HK-2 (cell line): ENCODE measurements at regions not wholly inside any gene's neighbourhood (a gene's known extent, or its start where the extent isn't known, plus 50 kb on each side); places are given as distances from the start of the nearest gene placed in this dataset.
"Not testable (repeated sequence)": the region's sequence is repeated elsewhere in the genome, so short reads cannot be mapped to it uniquely, and the experiment has no call there.

Source experiments
- DNase-seq: peaks from one replicate; pipeline ENCODE4 v3.0.0-alpha.2; 2018; ENCODE audit not compliant: unreplicated experiment

DNA sequence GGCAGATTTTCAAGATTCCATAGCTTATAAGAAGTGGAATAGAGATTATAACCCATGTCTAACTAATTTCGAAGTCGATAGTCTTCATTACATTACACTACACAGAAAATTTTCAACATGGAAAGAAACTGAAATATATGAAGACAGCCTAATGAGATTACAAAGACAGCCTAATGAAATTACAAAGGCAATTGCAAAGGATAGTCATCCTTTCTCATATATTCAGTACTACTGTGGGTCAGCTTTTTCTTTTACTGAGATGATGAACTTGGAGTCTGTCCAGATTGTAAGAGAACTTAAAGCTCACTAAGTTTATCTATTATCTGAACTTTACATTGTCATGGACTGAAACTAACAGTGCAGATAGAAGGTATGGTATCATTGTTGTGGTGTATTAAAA lies 304.4 kb upstream of the MBL2 start:
- no peak for DNase-seq

DNA sequence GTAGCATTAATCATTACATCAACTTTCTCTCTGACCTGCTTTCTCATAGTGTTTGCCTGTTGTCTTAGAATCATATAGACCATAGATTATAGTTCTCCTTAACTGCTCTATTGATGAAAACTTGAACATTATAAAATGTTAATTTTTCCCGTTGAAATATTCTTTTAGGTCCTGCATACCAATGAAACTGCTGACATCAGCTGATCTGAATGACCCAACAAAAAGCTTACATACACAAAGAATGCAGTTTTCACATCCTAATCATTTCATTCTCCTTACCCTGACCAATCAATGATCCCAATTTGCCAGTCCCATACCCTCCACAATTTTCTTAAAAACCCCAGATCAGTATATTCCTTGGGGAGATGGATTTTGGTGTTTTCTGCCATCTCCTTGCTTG lies 302.9 kb upstream of the MBL2 start:
- DNase-seq, result no peak

DNA sequence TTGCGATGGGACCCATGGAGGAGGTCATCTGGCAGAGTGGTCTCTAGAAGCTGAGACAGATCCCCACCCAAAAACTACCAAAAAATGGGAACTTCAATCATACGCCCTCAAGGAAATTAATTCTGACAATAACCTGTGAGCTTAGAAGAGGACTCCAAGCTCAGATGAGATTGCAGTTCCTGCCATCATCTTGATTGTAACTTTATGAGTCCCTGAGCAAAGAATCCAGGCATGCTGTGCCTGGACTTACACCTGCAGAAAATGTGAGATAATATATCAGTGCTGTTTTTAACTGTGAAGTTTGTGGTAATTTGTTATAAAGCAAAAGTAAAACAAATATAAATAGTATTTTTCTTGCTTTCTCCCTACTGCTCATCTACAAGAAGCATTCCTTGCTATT lies 299.6 kb upstream of the MBL2 start:
- no peak for DNase-seq

DNA sequence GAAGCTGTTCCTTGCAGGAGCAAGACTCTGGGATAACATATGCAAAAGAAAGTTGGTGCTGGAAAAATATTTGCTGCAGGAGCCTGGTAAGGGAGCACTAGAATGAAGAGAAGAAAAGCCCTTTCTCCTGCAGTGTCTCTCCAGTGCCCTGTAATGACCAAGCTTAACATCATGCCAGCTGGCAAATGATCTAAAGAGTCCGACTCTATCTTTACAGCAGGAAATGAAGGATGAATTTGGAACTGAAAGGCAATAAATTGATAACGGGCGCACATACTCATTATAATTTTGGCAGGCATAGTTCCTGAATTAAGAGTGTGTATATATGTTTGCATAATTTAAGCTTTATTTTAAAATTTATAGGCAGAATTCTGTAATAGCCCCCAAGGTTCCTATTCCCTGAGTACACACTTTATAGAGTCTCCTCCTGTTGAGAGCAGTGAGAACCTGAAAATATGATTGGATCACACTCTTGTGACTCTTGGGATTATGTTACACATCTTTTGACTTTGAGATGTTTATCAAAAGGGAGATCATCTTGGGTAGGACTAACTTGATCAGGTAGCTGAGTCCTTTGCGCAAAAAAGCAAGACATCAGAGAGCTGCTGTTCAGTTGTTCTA lies 299.0 kb upstream of the MBL2 start:
- no peak for DNase-seq

DNA sequence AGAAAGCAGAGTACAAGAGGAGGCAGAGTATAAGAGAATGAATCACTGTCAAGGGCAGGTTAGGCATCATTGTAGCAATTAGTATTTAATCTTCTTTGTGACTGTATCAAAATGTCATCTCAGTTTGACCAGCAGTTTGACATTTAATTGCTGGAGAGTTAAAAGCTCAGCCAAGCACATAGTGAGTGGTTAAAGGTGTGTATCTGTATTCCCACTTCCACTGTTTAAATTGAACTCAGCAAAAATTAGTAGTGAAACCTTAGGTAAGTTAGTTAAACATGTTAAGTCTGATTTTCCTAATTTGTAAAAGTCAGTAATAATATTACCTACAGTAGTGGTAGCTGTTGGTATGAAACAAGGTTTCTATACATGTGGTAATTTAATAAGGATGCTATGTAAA lies 296.4 kb upstream of the MBL2 start:
- no peak for DNase-seq

DNA sequence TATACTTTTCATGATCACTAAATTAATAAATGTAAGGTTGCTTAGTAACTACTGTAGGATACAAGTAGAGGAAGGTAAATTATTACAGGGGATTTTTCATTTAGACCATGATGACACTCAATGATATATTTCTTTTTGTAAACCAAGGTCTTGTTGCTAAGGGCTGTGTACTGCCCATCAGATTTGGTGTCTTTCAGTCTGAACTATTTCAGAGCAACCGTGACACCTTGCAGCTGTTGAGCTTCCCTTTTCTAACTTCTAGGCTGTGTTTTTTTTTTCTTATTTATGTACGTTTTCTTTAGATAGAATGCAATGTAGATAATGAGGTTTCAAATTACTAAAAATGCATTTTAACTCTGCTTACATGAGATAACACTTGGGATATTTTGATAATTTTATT lies 292.0 kb upstream of the MBL2 start:
- DNase-seq, result no peak

DNA sequence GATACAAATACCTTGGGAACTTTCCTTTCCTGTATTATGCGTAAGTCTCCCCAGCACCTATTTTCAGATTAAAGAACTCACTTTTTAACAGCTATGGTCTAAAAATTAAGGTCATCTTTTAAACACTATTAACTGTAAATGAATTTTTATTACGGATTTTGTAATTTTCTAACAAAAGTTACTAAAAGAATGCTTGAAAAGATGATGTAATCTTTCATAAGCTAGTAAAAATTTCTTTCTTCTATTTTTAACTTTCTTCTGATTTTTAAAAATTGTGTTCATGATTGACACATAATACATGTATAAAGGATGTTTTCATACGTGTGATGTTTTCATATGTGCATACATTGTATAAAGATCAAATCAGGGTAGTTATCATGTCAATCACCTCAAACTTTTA lies 291.2 kb upstream of the MBL2 start:
- DNase-seq, result no peak

DNA sequence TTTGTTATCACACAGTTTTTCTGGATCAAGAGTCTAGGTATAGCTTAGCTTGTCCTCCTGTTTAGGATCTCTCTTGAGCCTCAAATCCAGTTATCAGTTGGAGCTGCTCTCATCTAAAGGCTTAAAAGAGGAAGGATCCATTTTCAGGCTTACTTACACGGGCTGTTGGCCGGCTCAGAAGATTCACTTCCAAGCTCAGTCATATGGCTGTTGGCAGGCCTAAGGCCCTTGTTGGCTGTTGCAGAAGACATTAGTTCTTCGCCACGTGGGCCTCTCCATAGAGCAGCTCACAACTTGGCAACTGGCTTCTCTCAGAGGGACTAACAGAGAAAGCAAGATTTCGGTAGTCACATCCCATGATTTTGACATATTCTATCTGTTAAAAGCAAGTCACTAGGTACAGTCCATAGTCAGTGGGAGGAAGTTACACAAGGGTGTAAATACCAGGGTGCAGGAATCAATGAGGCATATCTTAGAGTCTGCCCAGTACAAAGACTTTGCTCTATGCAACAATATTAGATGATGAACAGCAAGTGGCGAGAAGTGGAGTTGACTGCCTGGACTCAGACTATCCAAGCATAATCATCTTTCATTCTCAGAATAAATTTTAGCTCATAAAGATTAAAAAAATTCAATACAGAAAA lies 280.1 kb upstream of the MBL2 start:
- DNase-seq, result no peak

DNA sequence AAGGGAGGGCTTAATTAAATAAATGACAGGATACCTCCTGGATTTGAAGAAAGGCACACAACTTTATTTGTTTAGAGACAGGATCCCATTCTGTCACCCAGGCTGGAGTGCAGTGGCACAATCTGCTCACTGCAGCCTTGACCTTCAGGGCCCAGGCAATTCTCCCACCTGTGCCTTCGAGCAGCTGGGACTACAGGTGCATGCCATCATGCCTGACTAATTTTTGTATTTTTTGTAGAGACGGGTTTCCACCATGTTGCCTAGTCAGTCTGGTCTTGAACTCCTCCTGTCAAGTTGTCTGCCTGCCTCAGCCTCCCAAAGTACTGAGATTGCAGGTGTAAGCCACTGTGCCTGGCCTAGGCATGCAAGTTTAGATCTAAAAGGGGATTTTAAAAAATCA lies 272.7 kb upstream of the MBL2 start:
- DNase-seq, result no peak

DNA sequence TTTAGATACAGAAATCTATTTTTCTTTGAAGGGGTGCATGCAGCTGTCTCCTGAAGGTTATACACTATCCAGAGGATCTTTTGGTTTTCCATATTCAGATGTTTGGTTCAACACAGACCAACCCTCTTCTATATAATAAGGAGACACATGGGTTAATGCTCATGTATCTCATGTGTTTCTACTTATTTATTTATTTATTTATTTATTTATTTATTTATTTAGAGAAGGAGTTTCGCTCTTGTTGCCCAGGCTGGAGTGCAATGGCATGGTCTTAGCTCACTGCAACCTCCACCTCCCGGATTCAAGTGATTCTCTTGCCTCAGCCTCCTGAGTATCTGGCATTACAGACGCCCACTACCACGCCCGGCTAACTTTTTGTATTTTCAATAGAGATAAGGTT lies 263.2 kb upstream of the MBL2 start:
- not testable (repeated sequence) for DNase-seq

DNA sequence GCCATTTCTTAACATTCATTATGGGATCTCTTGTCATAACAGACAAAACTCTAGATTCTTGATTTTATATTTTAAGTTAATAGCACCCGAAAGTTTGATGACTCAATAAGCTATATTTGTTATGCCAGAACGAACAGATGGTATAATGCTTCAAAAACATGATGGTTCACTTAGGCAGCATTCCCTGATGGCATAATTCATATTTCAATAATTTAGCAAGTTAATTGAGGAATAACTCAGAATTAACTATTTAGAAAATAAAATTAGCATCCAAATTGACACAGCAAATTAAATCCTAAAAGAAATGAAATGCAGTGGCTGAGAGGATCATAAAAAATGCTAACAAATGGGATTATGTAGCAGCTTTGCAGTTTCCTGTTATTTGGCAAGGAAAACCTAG lies 260.8 kb upstream of the MBL2 start:
- no peak for DNase-seq

DNA sequence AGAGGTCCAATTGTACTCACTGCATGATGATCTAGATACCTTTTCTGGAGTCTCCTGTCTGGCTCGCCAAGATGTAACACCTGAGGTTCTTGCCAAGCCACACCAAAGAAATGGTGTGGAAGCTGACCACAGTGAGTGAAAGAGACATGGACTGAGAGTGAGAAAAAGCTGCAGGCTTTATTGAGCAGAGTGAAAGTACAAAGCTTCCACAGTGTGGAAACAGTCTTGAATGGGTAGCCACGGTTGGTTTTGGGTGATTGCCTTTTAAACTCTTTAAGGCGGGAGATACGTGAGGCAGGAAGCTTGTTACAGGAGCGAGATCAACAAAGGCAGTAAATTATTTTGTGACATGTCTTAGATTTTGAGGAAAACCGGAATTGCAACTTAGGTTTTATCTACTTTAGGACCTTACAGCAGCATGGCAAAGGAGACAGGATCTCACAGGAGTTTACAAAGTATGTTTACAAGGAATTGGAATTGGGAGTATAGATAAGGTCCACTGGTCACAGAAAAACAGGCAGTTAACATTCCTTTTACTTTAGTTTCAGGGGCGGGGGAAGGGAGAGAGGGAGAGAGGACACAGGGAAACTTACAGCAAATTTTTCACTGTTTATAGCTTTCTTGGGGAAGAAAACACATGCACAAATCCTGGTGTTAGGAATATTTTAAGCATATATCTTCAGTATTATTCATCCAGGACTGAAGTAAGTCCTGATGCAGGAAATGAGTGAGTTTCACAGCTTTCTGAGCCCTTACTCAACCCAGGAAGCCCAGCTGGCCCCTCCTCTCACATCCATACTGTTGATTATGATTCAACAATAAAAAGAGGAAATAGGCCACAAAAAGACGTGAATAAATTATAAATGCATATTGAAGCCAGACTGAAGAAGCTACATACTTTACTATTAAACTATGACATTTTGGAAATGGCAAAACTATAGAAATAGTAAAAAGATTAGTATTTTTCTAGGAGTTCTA lies 257.6 kb upstream of the MBL2 start:
- DNase-seq, result peak; percentile 38

DNA sequence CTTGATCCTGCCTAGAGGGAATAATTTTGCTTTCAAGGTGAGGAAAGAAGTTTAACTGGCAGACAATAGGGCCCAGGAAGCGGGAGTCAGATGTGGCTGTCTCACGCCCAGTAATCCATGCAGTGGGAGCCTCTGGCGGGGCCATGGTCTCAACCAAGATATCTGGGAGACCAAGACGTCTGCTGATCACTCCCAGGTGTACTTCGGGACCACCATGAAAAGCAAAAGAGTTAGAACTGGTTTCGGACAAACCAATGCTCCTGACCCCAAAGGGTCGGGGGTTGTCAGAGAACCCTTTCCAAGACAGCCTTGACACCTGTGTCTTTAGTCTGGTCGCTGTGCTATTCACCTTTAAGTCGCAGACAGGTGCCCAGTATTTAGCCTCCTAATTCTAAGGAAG lies 256.9 kb upstream of the MBL2 start:
- DNase-seq, result no peak

DNA sequence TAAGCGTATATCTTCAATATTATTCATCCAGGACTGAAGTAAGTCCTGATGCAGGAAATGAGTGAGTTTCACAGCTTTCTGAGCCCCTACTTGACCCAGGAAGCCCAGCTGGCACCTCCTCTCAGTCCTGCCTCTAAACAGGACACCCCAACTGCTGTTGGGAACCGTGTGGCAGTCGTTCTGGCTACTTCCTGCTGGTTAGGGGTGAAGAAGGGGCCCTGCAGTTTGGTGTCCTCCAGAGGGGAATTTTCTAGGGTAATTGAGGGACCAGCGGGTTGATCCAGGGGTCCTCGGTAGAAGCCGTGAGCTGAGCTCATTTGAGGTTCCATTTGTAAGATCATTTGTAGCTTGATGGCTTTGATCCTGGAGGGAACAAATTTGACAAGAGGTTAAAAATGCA lies 253.2 kb upstream of the MBL2 start:
- DNase-seq, result not testable (repeated sequence)

DNA sequence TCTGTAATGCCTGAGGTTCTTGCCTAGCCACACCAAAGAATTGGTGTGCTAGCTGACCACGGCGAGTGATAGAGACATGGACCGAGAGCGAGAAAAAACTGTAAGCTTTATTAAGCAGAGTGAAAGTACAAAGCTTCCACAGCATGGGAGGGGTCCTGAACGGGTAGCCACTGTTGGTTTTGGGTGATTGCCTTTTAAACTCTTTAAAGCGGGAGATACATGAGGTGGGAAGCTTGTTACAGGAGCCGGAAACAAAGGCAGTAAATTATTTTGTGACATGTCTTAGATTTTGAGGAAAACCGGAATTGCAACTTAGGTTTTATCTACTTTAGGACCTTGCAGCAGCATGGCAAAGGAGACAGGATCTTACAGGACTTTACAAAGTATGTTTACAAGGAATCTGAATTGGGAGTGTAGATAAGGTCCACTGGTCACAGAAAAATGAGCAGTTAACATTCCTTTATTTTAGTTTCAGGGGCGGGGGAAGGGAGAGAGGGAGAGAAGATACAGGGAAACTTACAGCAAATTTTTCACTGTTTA lies 252.7 kb upstream of the MBL2 start:
- DNase-seq, result no peak

DNA sequence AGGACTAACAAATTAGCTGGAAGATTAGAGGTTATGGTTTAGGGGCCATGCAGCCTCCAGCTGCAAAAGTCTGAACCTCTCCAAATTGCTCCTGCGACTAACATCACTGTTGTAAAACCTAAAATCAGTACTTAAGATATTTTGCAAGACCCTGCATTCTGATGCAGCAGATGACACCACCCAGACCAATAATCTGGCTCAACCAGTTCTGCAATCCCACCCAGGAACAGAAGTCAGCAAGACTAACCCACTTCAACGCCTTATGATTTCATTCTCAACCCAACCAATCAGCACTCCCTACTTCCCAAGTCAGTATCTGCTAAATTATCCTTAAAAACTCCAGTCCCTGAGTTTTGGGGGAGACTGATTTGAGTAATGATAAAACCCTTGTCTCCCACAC lies 250.8 kb upstream of the MBL2 start:
- no peak for DNase-seq

DNA sequence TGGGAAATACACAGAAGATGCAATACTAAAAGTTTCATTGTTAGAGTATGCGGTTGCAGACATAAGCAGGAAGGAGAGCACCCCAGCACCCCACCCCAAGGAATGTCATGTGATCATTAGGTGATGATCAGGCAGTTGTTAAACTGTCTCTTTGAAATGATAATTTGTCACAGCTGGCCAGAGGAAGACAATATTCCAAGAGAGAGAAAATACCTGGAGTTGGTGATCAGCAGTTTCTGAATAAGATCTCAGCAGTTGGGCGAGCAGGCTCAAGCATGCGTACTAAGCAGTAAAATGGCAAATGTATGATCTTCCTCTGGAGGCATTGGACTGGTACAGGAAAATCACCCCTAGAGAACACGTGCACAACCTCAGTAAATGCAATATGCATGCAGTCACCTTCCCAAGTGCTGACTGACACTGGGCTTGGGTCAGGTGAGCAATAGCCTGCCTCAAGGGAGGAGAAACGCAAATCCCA lies 250.1 kb upstream of the MBL2 start:
- no peak for DNase-seq

DNA sequence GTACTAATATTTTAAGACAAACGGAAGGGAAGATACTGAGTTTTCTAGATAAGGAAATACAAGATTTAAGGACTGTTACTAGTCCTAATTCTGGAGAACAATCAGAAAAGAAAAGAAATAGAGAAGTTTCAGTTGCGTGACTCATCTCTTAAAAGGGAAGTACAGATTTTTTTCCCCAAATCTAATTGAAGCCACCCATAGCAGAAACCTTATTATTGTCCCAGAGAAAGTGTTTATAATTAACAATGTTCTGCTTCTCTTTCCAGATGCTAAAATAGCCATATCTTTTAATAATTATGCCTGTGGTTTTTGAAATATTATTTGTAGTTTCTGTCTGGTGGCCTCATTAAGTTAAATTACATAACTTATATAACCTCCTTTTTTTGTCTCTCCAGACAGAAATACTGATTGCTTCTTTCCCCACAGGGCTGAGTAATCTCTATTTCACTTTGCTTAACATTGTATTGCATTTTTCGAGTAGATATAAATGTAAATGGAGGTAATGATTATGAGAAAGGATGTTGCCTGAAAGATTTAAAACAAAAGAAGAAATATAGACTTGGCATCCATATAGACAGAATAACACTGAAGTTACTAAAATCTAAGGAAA lies 240.7 kb upstream of the MBL2 start:
- DNase-seq, result no peak

DNA sequence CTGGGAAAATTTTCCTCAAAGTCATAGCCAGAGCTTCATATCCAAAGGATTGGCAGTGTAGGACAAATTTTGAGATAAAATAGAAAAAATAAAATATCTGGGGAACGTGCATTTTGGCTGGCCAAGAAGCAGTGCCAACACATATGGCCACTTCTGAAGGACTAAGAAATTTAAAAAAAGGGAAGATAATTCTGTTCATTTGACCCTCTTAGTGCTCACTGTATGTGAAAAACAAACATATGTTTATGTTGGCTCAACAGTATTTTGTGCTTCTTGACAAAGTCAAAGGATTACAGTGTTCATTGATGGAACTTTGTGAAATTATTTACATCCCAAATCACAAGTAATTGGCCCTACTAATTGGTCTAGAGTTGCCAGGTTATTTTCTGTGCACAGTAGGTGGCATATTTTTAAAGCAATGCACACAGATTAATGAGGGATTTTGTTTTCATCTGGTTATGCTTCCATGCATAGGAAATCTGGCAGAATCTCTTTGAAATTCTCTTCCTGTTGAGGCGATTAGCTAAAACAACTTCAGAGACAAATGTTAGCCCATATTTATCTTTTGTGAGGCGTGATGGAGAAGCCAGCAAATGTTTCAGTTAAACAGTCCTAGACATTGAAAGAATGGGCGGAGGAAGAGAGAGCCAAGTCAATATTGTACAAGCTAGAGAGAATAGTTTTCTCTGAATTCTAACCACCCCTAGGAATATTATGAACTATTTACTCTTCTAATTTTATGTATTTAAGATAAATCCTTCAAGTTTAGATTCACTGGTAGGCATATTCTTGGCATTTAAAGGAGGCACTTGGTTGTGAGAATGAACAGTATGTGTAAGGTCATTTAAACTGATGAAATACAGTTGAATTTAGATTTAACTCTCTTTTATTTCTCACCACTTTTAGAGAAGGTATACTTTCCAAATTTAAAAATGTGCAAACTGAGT lies 237.7 kb upstream of the MBL2 start:
- DNase-seq, result no peak

DNA sequence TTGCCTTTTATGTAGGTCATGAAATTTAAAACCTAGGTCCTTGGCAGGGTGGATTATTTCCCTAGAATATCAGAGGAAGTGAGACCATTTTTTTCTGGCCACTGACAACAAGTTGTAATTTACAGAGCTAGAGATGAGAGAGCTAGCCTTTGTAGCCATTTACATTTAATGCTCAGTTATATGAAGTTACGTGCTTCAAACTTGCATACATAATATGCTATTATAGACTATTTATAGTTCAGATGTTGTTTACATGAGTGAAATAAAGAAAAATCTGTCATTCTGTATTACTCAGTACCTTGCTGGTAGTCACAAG lies 234.9 kb upstream of the MBL2 start:
- no peak for DNase-seq
